Neutrophil (primary cell): ENCODE measurements at regions not wholly inside any gene's neighbourhood (a gene's known extent, or its start where the extent isn't known, plus 50 kb on each side); places are given as distances from the start of the nearest gene placed in this dataset.

Source experiments
- H3K27ac ChIP-seq: fragments of 200-600 bp; sonication (generic); 2 replicates; pipeline ENCODE4 v1.5.1; 2016; ENCODE audit warnings: mild to moderate bottlenecking, moderate library complexity
- H3K27me3 ChIP-seq: fragments of 200-600 bp; sonication (generic); 2 replicates; pipeline ENCODE4 v1.6.0; 2016; ENCODE audit warnings: mild to moderate bottlenecking
- H3K36me3 ChIP-seq: fragments of 200-600 bp; sonication (generic); 2 replicates; pipeline ENCODE4 v1.5.1; 2017
- H3K4me1 ChIP-seq, 2 experiments: fragments of 200-600 bp in 1 of 2; sonication (generic) in 1 of 2; 1 replicate in 1 of 2; 2 replicates in 1 of 2; pipeline versions ENCODE4 v1.5.1 to v1.6.1; 2013 to 2016; ENCODE audit warnings: low read depth in 1 of 2, low read length in 1 of 2, mild to moderate bottlenecking in 1 of 2, moderate library complexity in 1 of 2; ENCODE audit not compliant: control insufficient read depth in 1 of 2, insufficient read depth in 1 of 2
- H3K4me3 ChIP-seq, 2 experiments: fragments of 200-600 bp in 1 of 2; sonication (generic) in 1 of 2; 1 replicate in 1 of 2; 2 replicates in 1 of 2; pipeline ENCODE4 v1.5.1; 2013 to 2016; ENCODE audit warnings: low read depth in 1 of 2, low read length in 1 of 2, mild to moderate bottlenecking in 1 of 2, moderate library complexity in 1 of 2
- H3K9me3 ChIP-seq: fragments of 200-600 bp; sonication (generic); 2 replicates; pipeline ENCODE4 v1.5.1; 2016
- CTCF ChIP-seq: fragments of 200-600 bp; sonication (generic); IDR thresholded peaks from 2 replicates; pipeline ENCODE4 v1.5.1; 2016; ENCODE audit warnings: antibody characterized with exemption

GRCh38 chr1:192914092-192914491 is 105.3 kb downstream of the RGS2 start:
- Histone ChIP-seq H3K4me1 (peaks cover 0 to 3% of the 10 kb centered on the region in 2 experiments), H3K4me3 (no peak overlapping the region), H3K27ac (no peak overlapping the region), H3K36me3 (no peaks in the 10 kb centered on the region), H3K9me3 (no peaks in the 10 kb centered on the region), H3K27me3 (no peaks in the 10 kb centered on the region)
- no peak for TF ChIP-seq CTCF

GRCh38 chr1:192914696-192915095 is 105.9 kb downstream of the RGS2 start:
- H3K27me3 ChIP-seq, result no peaks in the 10 kb centered on the region
- peaks cover 0 to 3% of the 10 kb centered on the region in 2 experiments for H3K4me1 ChIP-seq
- H3K9me3 ChIP-seq, result no peaks in the 10 kb centered on the region
- H3K27ac ChIP-seq, result peak overlapping the region; percentile 20
- no peak overlapping the region for H3K4me3 ChIP-seq
- H3K36me3 ChIP-seq, result no peaks in the 10 kb centered on the region
- no peak for TF ChIP-seq CTCF

DNA sequence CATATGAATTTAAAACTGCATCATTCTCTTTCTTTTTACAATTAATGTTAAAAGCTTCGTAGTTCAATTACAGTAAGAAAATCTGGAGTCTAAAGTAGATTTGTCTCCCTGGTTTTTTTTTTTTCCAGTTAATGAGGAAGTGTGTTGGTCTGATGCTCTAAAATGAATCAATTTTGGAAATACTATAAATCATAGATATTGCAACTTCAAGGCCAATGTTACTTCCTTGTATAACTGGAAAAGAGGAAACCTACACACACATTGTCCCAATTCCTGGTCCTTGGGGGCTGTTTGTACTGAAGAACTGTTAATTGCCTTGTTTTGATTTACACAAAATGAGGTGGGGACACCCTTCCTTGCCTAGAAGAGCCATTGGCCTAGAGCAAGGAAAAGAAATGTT is 107.2 kb downstream of the RGS2 start:
- Histone ChIP-seq H3K9me3 (no peaks in the 10 kb centered on the region), H3K4me3 (no peak overlapping the region), H3K27me3 (no peaks in the 10 kb centered on the region), H3K27ac (no peak overlapping the region), H3K36me3 (no peaks in the 10 kb centered on the region), H3K4me1 (no peaks in the 10 kb centered on the region)
- no peak for TF ChIP-seq CTCF

- Histone ChIP-seq H3K4me3 (no peak overlapping the region), H3K27me3 (no peaks in the 10 kb centered on the region), H3K36me3 (no peaks in the 10 kb centered on the region), H3K27ac (peak overlapping the region; percentile 23), H3K9me3 (no peaks in the 10 kb centered on the region), H3K4me1 (no peaks in the 10 kb centered on the region)
- TF ChIP-seq CTCF, result no peak
Measured at GRCh38 chr1:192918259-192918658, 109.4 kb downstream of the RGS2 start.

DNA sequence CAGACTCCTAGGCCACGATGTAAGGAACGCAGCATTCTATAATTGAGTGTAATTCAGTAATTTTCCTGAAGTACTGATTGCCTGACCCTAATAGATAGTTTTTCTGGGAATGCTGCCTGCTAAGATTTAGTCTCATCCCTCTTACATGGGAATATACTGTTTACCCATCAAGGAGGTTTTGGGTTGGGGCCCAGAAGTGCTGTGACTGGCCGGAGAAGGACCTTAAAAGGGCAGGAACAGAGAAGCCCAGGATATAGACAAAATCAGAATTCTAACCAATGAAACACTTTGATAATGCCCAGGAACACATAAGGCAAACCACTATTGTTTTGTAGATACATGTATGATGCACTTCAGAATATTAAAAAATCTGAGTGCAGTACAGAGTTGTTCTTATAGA is 111.6 kb downstream of the RGS2 start:
- H3K4me1 ChIP-seq, result no peaks in the 10 kb centered on the region
- H3K36me3 ChIP-seq, result no peaks in the 10 kb centered on the region
- H3K9me3 ChIP-seq, result no peaks in the 10 kb centered on the region
- no peaks in the 10 kb centered on the region for H3K27me3 ChIP-seq
- H3K4me3 ChIP-seq, result no peak overlapping the region
- no peak overlapping the region for H3K27ac ChIP-seq
- TF ChIP-seq CTCF, result no peak

GRCh38 chr1:192925609-192926008 is 116.8 kb downstream of the RGS2 start:
- H3K4me1 ChIP-seq, result no peaks in the 10 kb centered on the region
- no peak for TF ChIP-seq CTCF
- H3K36me3 ChIP-seq, result no peaks in the 10 kb centered on the region

More at GRCh38 chr1:192925609-192926008, 116.8 kb downstream of the RGS2 start:
- Histone ChIP-seq H3K27ac (no peak overlapping the region), H3K4me3 (no peak overlapping the region), H3K9me3 (no peaks in the 10 kb centered on the region), H3K27me3 (no peaks in the 10 kb centered on the region)
